T-cell (primary cell): ENCODE measurements at regions not wholly inside any gene's neighbourhood (a gene's known extent, or its start where the extent isn't known, plus 50 kb on each side); places are given as distances from the start of the nearest gene placed in this dataset.

Source experiments
- ATAC-seq, 4 experiments: fragments of 200-7000 bp in 3 of 4; fragments of 150-1000 bp in 1 of 4; cut with Tn5 transposase; replicated peaks in 1 of 4; 1 replicate in 3 of 4; 2 replicates in 1 of 4; pipeline ENCODE4 v1.10.0; 2021; ENCODE audit warnings: moderate library complexity in 3 of 4, mild to moderate bottlenecking in 2 of 4, moderate number of reproducible peaks in 1 of 4
- CTCF ChIA-PET, 2 donors: fragments of 300-600 bp; sonication (Branson Sonifier 250); formaldehyde crosslinking; loops; one replicate each; lab custom pipeline; 2022; ENCODE audit warnings: antibody characterized with exemption in 2 of 2; lab: Charles Lee
- POLR2A ChIA-PET, 2 donors: fragments of 300-600 bp; sonication (Branson Sonifier 250); formaldehyde crosslinking; loops; one replicate each; lab custom pipeline; 2022; ENCODE audit warnings: antibody characterized with exemption in 2 of 2; lab: Charles Lee
- DNase-seq, 35 experiments: peaks; one replicate each; pipeline versions ENCODE4 v3.0.0 to v3.0.0-alpha.2; 2013 to 2023
- H3K27ac ChIP-seq: one replicate; pipeline ENCODE4 v1.5.1; 2013; ENCODE audit warnings: low read length
- H3K27me3 ChIP-seq, 2 experiments: replicated peaks in 1 of 2; 1 replicate in 1 of 2; 2 replicates in 1 of 2; pipeline versions ENCODE4 v1.6.1 to v1.7.0; 2013; ENCODE audit warnings: low read length in 1 of 2, mixed read lengths in 1 of 2; ENCODE audit not compliant: control insufficient read depth in 2 of 2, insufficient read depth in 2 of 2; ENCODE audit errors: extremely low read depth in 1 of 2
- H3K36me3 ChIP-seq, 2 donors: 1 replicate in 1 of 2; 2 replicates in 1 of 2; pipeline versions ENCODE4 v1.6.1 to v1.7.0; 2013; ENCODE audit warnings: low read length in 1 of 2; ENCODE audit not compliant: control insufficient read depth in 2 of 2, insufficient read depth in 1 of 2; ENCODE audit errors: extremely low read depth in 1 of 2
- H3K4me1 ChIP-seq, 2 experiments: 1 replicate in 1 of 2; 2 replicates in 1 of 2; pipeline versions ENCODE4 v1.6.1 to v1.7.0; 2013; ENCODE audit warnings: low read length in 2 of 2, mixed read lengths in 1 of 2; ENCODE audit not compliant: insufficient read depth in 2 of 2, control insufficient read depth in 1 of 2; ENCODE audit errors: extremely low read depth in 1 of 2
- H3K4me3 ChIP-seq, 2 donors: 1 replicate in 1 of 2; 2 replicates in 1 of 2; pipeline versions ENCODE4 v1.5.1 to v1.7.0; 2013; ENCODE audit warnings: mild to moderate bottlenecking in 2 of 2, low read length in 1 of 2, moderate library complexity in 1 of 2; ENCODE audit not compliant: control insufficient read depth in 1 of 2; ENCODE audit errors: extremely low read depth in 1 of 2
- H3K9me3 ChIP-seq: 2 replicates; pipeline ENCODE4 v1.7.0; 2013
- H3K27ac Mint-ChIP-seq, 2 donors: one replicate each; pipeline ENCODE4 v1.8.0; 2020 to 2021; ENCODE audit warnings: mild to moderate bottlenecking in 2 of 2, mixed read lengths in 2 of 2
- H3K27me3 Mint-ChIP-seq, 2 donors: one replicate each; pipeline ENCODE4 v1.8.0; 2021 to 2022; ENCODE audit warnings: mixed read lengths in 2 of 2
- H3K36me3 Mint-ChIP-seq: one replicate; pipeline ENCODE4 v1.8.0; 2021; ENCODE audit warnings: mixed read lengths
- H3K4me1 Mint-ChIP-seq, 3 donors: one replicate each; pipeline ENCODE4 v1.8.0; 2020 to 2022; ENCODE audit warnings: mixed read lengths in 3 of 3, mild to moderate bottlenecking in 1 of 3
- H3K4me3 Mint-ChIP-seq, 3 donors: one replicate each; pipeline ENCODE4 v1.8.0; 2020 to 2022; ENCODE audit warnings: mild to moderate bottlenecking in 3 of 3, mixed read lengths in 3 of 3, moderate library complexity in 3 of 3
- H3K9me3 Mint-ChIP-seq, 3 donors: one replicate each; pipeline ENCODE4 v1.8.0; 2020 to 2022; ENCODE audit warnings: mixed read lengths in 3 of 3
- WGBS: methylation state at CpG from one replicate; pipeline ENCODE4 v1.1.5; 2013; ENCODE audit warnings: missing lambda C conversion rate; ENCODE audit not compliant: insufficient coverage; 5-methylcytosine and 5-hydroxymethylcytosine counted together

DNA sequence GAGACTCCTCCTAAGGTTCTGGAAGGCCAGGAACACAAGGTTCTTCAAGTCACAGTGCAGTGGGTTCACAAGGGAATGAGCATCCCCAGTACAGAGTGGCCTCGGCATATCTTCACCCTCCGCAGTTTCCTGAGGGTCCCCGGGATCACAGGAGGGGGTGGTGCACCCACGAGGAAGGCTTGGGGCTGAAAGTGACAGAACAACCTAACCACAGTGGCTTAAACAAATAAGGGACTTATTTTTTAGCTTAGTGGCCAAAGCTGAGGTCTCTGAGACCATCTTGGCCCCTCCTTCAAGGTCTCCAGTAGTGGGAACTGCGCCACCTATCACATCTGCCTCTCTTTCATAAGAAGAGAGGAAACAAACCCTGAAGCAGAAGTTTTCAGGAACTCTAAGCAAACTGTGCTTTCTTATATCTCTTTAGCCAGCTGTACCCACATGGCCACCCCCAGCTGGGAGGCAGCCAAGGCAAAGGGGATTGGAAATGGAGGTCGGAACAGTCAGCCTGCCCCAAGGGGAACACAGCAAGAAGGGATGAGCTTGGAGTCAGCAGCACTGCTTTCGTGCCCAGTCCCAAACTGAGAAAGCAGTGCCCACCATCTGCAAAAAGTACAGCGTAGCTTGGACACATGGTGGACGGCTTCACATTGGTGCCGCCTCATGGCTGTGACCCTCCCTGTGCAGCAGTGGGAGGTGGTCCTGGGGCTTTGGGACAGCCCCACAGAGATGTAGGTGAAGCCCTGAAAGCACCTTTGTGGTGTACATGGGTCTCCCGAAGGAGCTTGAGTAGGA lies 260.0 kb upstream of the ID2 start:
- peaks cover 11 to 23% (median 12%) of the 10 kb centered on the region in 3 donors for H3K4me1 Mint-ChIP-seq
- no peak overlapping the region for H3K4me3 ChIP-seq
- no peak overlapping the region for H3K27ac Mint-ChIP-seq
- no peaks in the 10 kb centered on the region for H3K9me3 Mint-ChIP-seq
- ChIA-PET CTCF (interaction anchor here in 1 of 2 donors (1.0 kb wide), 1 partner anchor 13 kb away, joined by 3 read pairs; no protein-coding TSS in a partner anchor), POLR2A (no interaction called here)
- no peak for DNase-seq
- H3K9me3 ChIP-seq = no peaks in the 10 kb centered on the region
- 92% methylated on average over 10 of the region's 11 CpGs for WGBS
- peaks cover 0 to 4% of the 10 kb centered on the region in 2 experiments for H3K27me3 ChIP-seq
- H3K36me3 ChIP-seq = no peaks in the 10 kb centered on the region
- peaks cover 0 to 12% of the 10 kb centered on the region in 2 donors for H3K27me3 Mint-ChIP-seq
- peaks cover 3% of the 10 kb centered on the region for H3K36me3 Mint-ChIP-seq
- no peak overlapping the region for H3K27ac ChIP-seq
- ATAC-seq = no peak
- H3K4me1 ChIP-seq = peaks cover 0 to 21% of the 10 kb centered on the region in 2 experiments
- H3K4me3 Mint-ChIP-seq = no peak overlapping the region

- CTCF ChIA-PET = no interaction called here
- WGBS = 95% methylated on average over 3 of the region's 4 CpGs
- no peak for DNase-seq
- Mint-ChIP-seq H3K27me3 (peaks cover 0 to 12% of the 10 kb centered on the region in 2 donors), H3K36me3 (peaks cover 3% of the 10 kb centered on the region), H3K4me3 (no peak overlapping the region), H3K9me3 (no peaks in the 10 kb centered on the region), H3K27ac (no peak overlapping the region), H3K4me1 (peaks cover 12 to 27% (median 12%) of the 10 kb centered on the region in 3 donors)
- no peak for ATAC-seq
- no peak overlapping the region for H3K27ac ChIP-seq
- no peaks in the 10 kb centered on the region for H3K36me3 ChIP-seq
- H3K9me3 ChIP-seq = no peaks in the 10 kb centered on the region
- POLR2A ChIA-PET = no interaction called here
- H3K4me3 ChIP-seq = no peak overlapping the region
- H3K27me3 ChIP-seq = peaks cover 0 to 4% of the 10 kb centered on the region in 2 experiments
- H3K4me1 ChIP-seq = peaks cover 0 to 22% of the 10 kb centered on the region in 2 experiments
These were observed 259.4 kb upstream of the ID2 start for GRCh38 chr2:8422450-8422800.

- ATAC-seq (peak in 1 of 4 experiments; percentile 27), DNase-seq (peak in 12 of 35 experiments; percentile 6 to 42 (median 23))
- no peaks in the 10 kb centered on the region for H3K9me3 Mint-ChIP-seq
- Histone ChIP-seq H3K4me1 (peaks cover 0 to 22% of the 10 kb centered on the region in 2 experiments), H3K9me3 (no peaks in the 10 kb centered on the region), H3K36me3 (no peaks in the 10 kb centered on the region), H3K27me3 (peaks cover 0 to 4% of the 10 kb centered on the region in 2 experiments), H3K27ac (no peak overlapping the region), H3K4me3 (no peak overlapping the region)
- ChIA-PET CTCF (interaction anchor here in 1 of 2 donors (0.7 kb wide), 1 partner anchor 29 kb away, joined by 3 read pairs; no protein-coding TSS in a partner anchor), POLR2A (no interaction called here)
- peaks cover 0 to 12% of the 10 kb centered on the region in 2 donors for H3K27me3 Mint-ChIP-seq
- H3K4me1 Mint-ChIP-seq = peaks cover 12 to 29% (median 12%) of the 10 kb centered on the region in 3 donors
- H3K36me3 Mint-ChIP-seq = no peaks in the 10 kb centered on the region
- H3K27ac Mint-ChIP-seq = no peak overlapping the region
- WGBS = 74% methylated on average over 19 of the region's 26 CpGs
- no peak overlapping the region for H3K4me3 Mint-ChIP-seq
These were observed 256.6 kb upstream of the ID2 start for GRCh38 chr2:8424997-8425900.

DNA sequence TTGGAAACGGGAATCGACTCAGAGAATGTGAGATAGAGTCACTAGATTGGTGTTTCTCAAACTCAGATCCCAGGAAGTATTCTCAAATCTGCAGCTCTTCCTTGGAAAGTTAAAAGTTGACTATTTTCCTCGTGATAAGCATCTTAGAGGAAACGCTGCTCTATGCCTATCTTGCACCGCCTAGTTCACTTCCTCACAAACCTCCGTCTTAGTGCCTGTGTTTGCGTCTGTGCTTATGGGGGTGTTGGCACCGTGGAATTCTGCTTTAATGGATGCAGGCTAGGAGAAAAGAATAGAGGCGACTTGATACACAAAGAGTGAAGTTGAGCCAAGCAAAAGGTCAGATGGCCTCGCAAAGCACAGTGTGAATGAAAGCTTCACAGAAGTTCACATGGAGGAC lies 255.3 kb upstream of the ID2 start:
- no peak overlapping the region for H3K27ac ChIP-seq
- H3K9me3 ChIP-seq = no peaks in the 10 kb centered on the region
- CTCF ChIA-PET = no interaction called here
- WGBS = 92% methylated on average over 4 of the region's 10 CpGs
- Mint-ChIP-seq H3K9me3 (no peaks in the 10 kb centered on the region), H3K4me3 (no peak overlapping the region), H3K4me1 (peaks cover 12 to 29% (median 12%) of the 10 kb centered on the region in 3 donors), H3K27ac (peak overlapping the region in 1 of 2 donors; percentile 14), H3K36me3 (no peaks in the 10 kb centered on the region), H3K27me3 (peaks cover 0 to 7% of the 10 kb centered on the region in 2 donors)
- no peaks in the 10 kb centered on the region for H3K36me3 ChIP-seq
- H3K4me1 ChIP-seq = peaks cover 0 to 22% of the 10 kb centered on the region in 2 experiments
- H3K27me3 ChIP-seq = peaks cover 0 to 4% of the 10 kb centered on the region in 2 experiments
- H3K4me3 ChIP-seq = no peak overlapping the region
- DNase-seq = no peak
- no peak for ATAC-seq
- POLR2A ChIA-PET = interaction anchor here in 1 of 2 donors (1.0 kb wide), 1 partner anchor 35 kb away, joined by 3 read pairs; no protein-coding TSS in a partner anchor

GRCh38 chr2:8427211-8427610 lies 254.6 kb upstream of the ID2 start:
- H3K27ac Mint-ChIP-seq = no peak overlapping the region
- H3K27me3 Mint-ChIP-seq = peaks cover 0 to 3% of the 10 kb centered on the region in 2 donors
- H3K4me1 ChIP-seq = peaks cover 0 to 22% of the 10 kb centered on the region in 2 experiments
- 93% methylated on average over 3 of the region's 4 CpGs for WGBS
- ChIA-PET POLR2A (interaction anchor here in 1 of 2 donors (1.0 kb wide), 1 partner anchor 35 kb away, joined by 3 read pairs; no protein-coding TSS in a partner anchor), CTCF (no interaction called here)
- no peaks in the 10 kb centered on the region for H3K9me3 Mint-ChIP-seq
- peaks cover 12 to 29% (median 12%) of the 10 kb centered on the region in 3 donors for H3K4me1 Mint-ChIP-seq
- H3K27me3 ChIP-seq = peaks cover 0 to 4% of the 10 kb centered on the region in 2 experiments
- no peak overlapping the region for H3K4me3 ChIP-seq
- no peak overlapping the region for H3K27ac ChIP-seq
- H3K9me3 ChIP-seq = no peaks in the 10 kb centered on the region
- no peak for DNase-seq
- H3K36me3 ChIP-seq = no peaks in the 10 kb centered on the region
- H3K36me3 Mint-ChIP-seq = no peaks in the 10 kb centered on the region
- no peak for ATAC-seq
- H3K4me3 Mint-ChIP-seq = no peak overlapping the region

GRCh38 chr2:8430628-8431027 lies 251.2 kb upstream of the ID2 start:
- H3K4me1 Mint-ChIP-seq = peaks cover 22 to 35% (median 27%) of the 10 kb centered on the region in 3 donors

More at GRCh38 chr2:8430628-8431027, 251.2 kb upstream of the ID2 start:
- Mint-ChIP-seq H3K9me3 (no peaks in the 10 kb centered on the region), H3K36me3 (no peaks in the 10 kb centered on the region), H3K4me3 (no peak overlapping the region), H3K27me3 (no peaks in the 10 kb centered on the region), H3K27ac (no peak overlapping the region)
- Histone ChIP-seq H3K27me3 (no peaks in the 10 kb centered on the region), H3K4me3 (no peak overlapping the region), H3K36me3 (no peaks in the 10 kb centered on the region), H3K9me3 (no peaks in the 10 kb centered on the region), H3K4me1 (peaks cover 0 to 28% of the 10 kb centered on the region in 2 experiments), H3K27ac (no peak overlapping the region)
- ChIA-PET POLR2A (no interaction called here), CTCF (no interaction called here)
- no peak for DNase-seq
- WGBS = 73% methylated on average over 3 of the region's 4 CpGs
- ATAC-seq = no peak
